Karpas-422 (cell line): ENCODE measurements at regions not wholly inside any gene's neighbourhood (a gene's known extent, or its start where the extent isn't known, plus 50 kb on each side); places are given as distances from the start of the nearest gene placed in this dataset.

ENCODE experiments used
- DNase-seq: peaks from one replicate; pipeline ENCODE4 v3.0.0-alpha.2; 2015
- H2AFZ ChIP-seq: fragments of 200-600 bp; sonication (generic); 2 replicates; pipeline ENCODE4 v1.6.1; 2014; ENCODE audit warnings: antibody characterized with exemption, low read length, mixed read lengths
- H3K27ac ChIP-seq: fragments of 200-600 bp; sonication (generic); 2 replicates; pipeline ENCODE4 v1.5.1; 2014; ENCODE audit warnings: mild to moderate bottlenecking, low read length, moderate library complexity
- H3K27me3 ChIP-seq: fragments of 200-600 bp; sonication (generic); 2 replicates; pipeline ENCODE4 v1.6.1; 2014; ENCODE audit warnings: low read length, mixed read lengths
- H3K36me3 ChIP-seq: fragments of 200-600 bp; sonication (generic); 2 replicates; pipeline ENCODE4 v1.6.1; 2014; ENCODE audit warnings: low read length, mixed read lengths; ENCODE audit not compliant: insufficient read depth
- H3K4me1 ChIP-seq: fragments of 200-600 bp; sonication (generic); 2 replicates; pipeline ENCODE4 v1.6.1; 2014; ENCODE audit warnings: mild to moderate bottlenecking, low read length, mixed read lengths
- H3K4me2 ChIP-seq: fragments of 200-600 bp; sonication (generic); 2 replicates; pipeline ENCODE4 v1.6.1; 2014; ENCODE audit warnings: low read length, low read depth, mild to moderate bottlenecking; ENCODE audit not compliant: poor library complexity, severe bottlenecking
- H3K4me3 ChIP-seq: fragments of 200-600 bp; sonication (generic); 2 replicates; pipeline ENCODE4 v1.5.1; 2014; ENCODE audit warnings: mild to moderate bottlenecking, antibody characterized with exemption, low read length, mixed read lengths
- H3K79me2 ChIP-seq: fragments of 200-600 bp; sonication (generic); 2 replicates; pipeline ENCODE4 v1.6.1; 2014; ENCODE audit warnings: mild to moderate bottlenecking, low read length, mixed read lengths
- H3K9ac ChIP-seq: fragments of 200-600 bp; sonication (generic); 2 replicates; pipeline ENCODE4 v1.6.0; 2014; ENCODE audit warnings: low read length
- H3K9me2 ChIP-seq: fragments of 200-600 bp; sonication (generic), shearing (Covaris generic); replicated peaks from 2 replicates; pipeline ENCODE4 v1.6.0; 2014; ENCODE audit warnings: mild to moderate bottlenecking, low read length, moderate library complexity; ENCODE audit not compliant: insufficient read depth
- H3K9me3 ChIP-seq: fragments of 300-700, 200-600 bp; sonication (generic); 2 replicates; pipeline ENCODE4 v1.6.1; 2014; ENCODE audit warnings: low read length, mixed read lengths
- H4K20me1 ChIP-seq: fragments of 200-600 bp; sonication (generic); 2 replicates; pipeline ENCODE4 v1.6.1; 2014; ENCODE audit warnings: mild to moderate bottlenecking, antibody characterized with exemption, low read length, low read depth; ENCODE audit not compliant: insufficient read depth

GRCh38 chr2:150282771-150283371, 204.6 kb downstream of the RND3 start:
- Histone ChIP-seq H3K27ac (no peak overlapping the region), H3K9me2 (no peaks in the 10 kb centered on the region), H3K4me1 (no peaks in the 10 kb centered on the region), H3K9ac (no peak overlapping the region), H3K79me2 (no peaks in the 10 kb centered on the region), H3K4me3 (no peak overlapping the region), H4K20me1 (no peaks in the 10 kb centered on the region), H3K27me3 (no peaks in the 10 kb centered on the region), H3K9me3 (0 out of 2 replicates have a peak, but pooled peaks cover 2% of the 10 kb centered on the region), H3K4me2 (no peak overlapping the region), H2AFZ (no peak overlapping the region), H3K36me3 (no peaks in the 10 kb centered on the region)
- DNase-seq: no peak

- H3K79me2 ChIP-seq: no peaks in the 10 kb centered on the region
- H3K9ac ChIP-seq: no peak overlapping the region
- 0 out of 2 replicates have a peak, but pooled peaks cover 4% of the 10 kb centered on the region for H3K9me3 ChIP-seq
- no peak overlapping the region for H3K4me2 ChIP-seq
- no peak overlapping the region for H3K4me3 ChIP-seq
- H3K36me3 ChIP-seq: no peaks in the 10 kb centered on the region
- no peaks in the 10 kb centered on the region for H3K27me3 ChIP-seq
- no peaks in the 10 kb centered on the region for H4K20me1 ChIP-seq
- H2AFZ ChIP-seq: no peak overlapping the region
- H3K9me2 ChIP-seq: no peaks in the 10 kb centered on the region
- no peaks in the 10 kb centered on the region for H3K4me1 ChIP-seq
- H3K27ac ChIP-seq: no peak overlapping the region
- DNase-seq: no peak
Measured at GRCh38 chr2:150282357-150282756, 205.1 kb downstream of the RND3 start.

- H3K79me2 ChIP-seq: no peaks in the 10 kb centered on the region
- no peak overlapping the region for H2AFZ ChIP-seq
- no peak for DNase-seq
- H3K4me1 ChIP-seq: no peaks in the 10 kb centered on the region
- H4K20me1 ChIP-seq: no peaks in the 10 kb centered on the region
- H3K9ac ChIP-seq: no peak overlapping the region
- H3K9me3 ChIP-seq: peaks cover 12% of the 10 kb centered on the region
- H3K27me3 ChIP-seq: no peaks in the 10 kb centered on the region
- no peaks in the 10 kb centered on the region for H3K36me3 ChIP-seq
- no peak overlapping the region for H3K4me3 ChIP-seq
- no peak overlapping the region for H3K4me2 ChIP-seq
- no peaks in the 10 kb centered on the region for H3K9me2 ChIP-seq
- H3K27ac ChIP-seq: no peak overlapping the region
Measured at GRCh38 chr2:150280231-150280630, 207.2 kb downstream of the RND3 start.

GRCh38 chr2:150279686-150280085, 207.8 kb downstream of the RND3 start:
- Histone ChIP-seq H2AFZ (no peak overlapping the region), H3K9me2 (no peaks in the 10 kb centered on the region), H3K4me3 (no peak overlapping the region), H3K79me2 (no peaks in the 10 kb centered on the region), H3K9me3 (peaks cover 12% of the 10 kb centered on the region), H3K4me2 (no peak overlapping the region), H3K9ac (no peak overlapping the region), H3K27me3 (no peaks in the 10 kb centered on the region), H3K36me3 (no peaks in the 10 kb centered on the region), H3K4me1 (no peaks in the 10 kb centered on the region), H3K27ac (no peak overlapping the region), H4K20me1 (no peaks in the 10 kb centered on the region)
- no peak for DNase-seq

GRCh38 chr2:150276737-150277136, 210.7 kb downstream of the RND3 start:
- Histone ChIP-seq H3K9ac (no peak overlapping the region), H3K27ac (no peak overlapping the region), H4K20me1 (no peaks in the 10 kb centered on the region), H3K4me3 (no peak overlapping the region), H2AFZ (no peak overlapping the region), H3K9me2 (no peaks in the 10 kb centered on the region), H3K4me2 (no peak overlapping the region), H3K79me2 (no peaks in the 10 kb centered on the region), H3K27me3 (no peaks in the 10 kb centered on the region), H3K36me3 (no peaks in the 10 kb centered on the region), H3K9me3 (peaks cover 19% of the 10 kb centered on the region), H3K4me1 (no peaks in the 10 kb centered on the region)
- no peak for DNase-seq

- no peak overlapping the region for H3K27ac ChIP-seq
- no peak overlapping the region for H2AFZ ChIP-seq
- no peaks in the 10 kb centered on the region for H4K20me1 ChIP-seq
- no peak overlapping the region for H3K4me2 ChIP-seq
- no peaks in the 10 kb centered on the region for H3K27me3 ChIP-seq
- no peaks in the 10 kb centered on the region for H3K9me2 ChIP-seq
- DNase-seq: no peak
- H3K79me2 ChIP-seq: no peaks in the 10 kb centered on the region
- no peak overlapping the region for H3K9ac ChIP-seq
- peaks cover 19% of the 10 kb centered on the region for H3K9me3 ChIP-seq
- no peaks in the 10 kb centered on the region for H3K4me1 ChIP-seq
- H3K4me3 ChIP-seq: no peak overlapping the region
- H3K36me3 ChIP-seq: no peaks in the 10 kb centered on the region
Measured at GRCh38 chr2:150274108-150274507, 213.4 kb downstream of the RND3 start.

GRCh38 chr2:150271952-150272802, 215.3 kb downstream of the RND3 start:
- Histone ChIP-seq H3K27me3 (no peaks in the 10 kb centered on the region), H4K20me1 (no peaks in the 10 kb centered on the region), H3K79me2 (no peaks in the 10 kb centered on the region), H3K36me3 (no peaks in the 10 kb centered on the region), H3K4me1 (no peaks in the 10 kb centered on the region), H3K4me3 (no peak overlapping the region), H3K4me2 (no peak overlapping the region), H2AFZ (no peak overlapping the region), H3K27ac (no peak overlapping the region), H3K9me2 (no peaks in the 10 kb centered on the region; the same call in 1 of the 2 replicates), H3K9me3 (peaks cover 15% of the 10 kb centered on the region), H3K9ac (no peak overlapping the region)
- DNase-seq: no peak

GRCh38 chr2:150267651-150268415, 219.6 kb downstream of the RND3 start:
- no peaks in the 10 kb centered on the region for H3K27me3 ChIP-seq
- H3K9me2 ChIP-seq: no peaks in the 10 kb centered on the region; the same call in 1 of the 2 replicates
- H3K4me1 ChIP-seq: no peaks in the 10 kb centered on the region
- DNase-seq: no peak
- no peak overlapping the region for H3K9ac ChIP-seq
- H3K4me3 ChIP-seq: no peak overlapping the region
- no peak overlapping the region for H3K4me2 ChIP-seq
- no peaks in the 10 kb centered on the region for H4K20me1 ChIP-seq
- H3K79me2 ChIP-seq: no peaks in the 10 kb centered on the region
- H3K27ac ChIP-seq: no peak overlapping the region
- peaks cover 4% of the 10 kb centered on the region; the same call in 1 of the 2 replicates for H3K9me3 ChIP-seq
- H3K36me3 ChIP-seq: no peaks in the 10 kb centered on the region
- H2AFZ ChIP-seq: no peak overlapping the region
